ENCODE measurements at regions not wholly inside any gene's neighbourhood (a gene's known extent, or its start where the extent isn't known, plus 50 kb on each side); places are given as distances from the start of the nearest gene placed in this dataset.

DNA sequence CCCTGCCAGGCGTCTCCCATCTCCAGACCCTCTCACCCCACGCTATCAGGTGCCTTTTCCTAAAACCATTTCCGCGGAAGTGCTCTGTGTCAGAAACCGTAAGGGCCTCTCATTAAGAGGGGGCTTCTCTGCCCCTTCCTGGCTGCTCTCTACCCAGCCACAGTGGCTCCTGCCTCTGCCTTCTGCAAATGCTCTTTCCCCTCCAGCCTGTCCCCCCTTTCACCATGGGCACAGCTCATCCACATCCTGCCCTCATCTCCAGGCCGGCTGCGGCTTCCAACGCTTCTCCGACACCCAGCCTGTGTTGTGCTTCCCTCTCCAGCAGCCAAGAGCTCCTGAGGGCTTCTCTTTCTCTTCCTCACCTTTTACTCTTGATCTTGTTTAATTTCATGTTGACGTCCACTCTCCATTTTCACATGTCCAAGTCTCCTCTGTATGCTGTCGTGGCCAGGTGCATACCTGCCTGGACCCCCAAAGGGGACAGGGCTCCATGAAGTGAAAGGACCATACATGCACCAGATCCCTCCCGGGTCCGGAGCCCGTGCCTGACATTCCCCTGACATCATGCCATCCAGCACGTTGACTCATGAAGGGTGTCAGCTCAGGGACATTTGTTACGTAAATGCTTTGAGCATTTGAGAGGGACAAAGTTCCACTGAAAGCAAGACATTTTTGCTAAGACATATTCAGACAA is 306.5 kb downstream of the AJAP1 start:
- no peak for DNase-seq (ENCODE audit: low read depth)

DNA sequence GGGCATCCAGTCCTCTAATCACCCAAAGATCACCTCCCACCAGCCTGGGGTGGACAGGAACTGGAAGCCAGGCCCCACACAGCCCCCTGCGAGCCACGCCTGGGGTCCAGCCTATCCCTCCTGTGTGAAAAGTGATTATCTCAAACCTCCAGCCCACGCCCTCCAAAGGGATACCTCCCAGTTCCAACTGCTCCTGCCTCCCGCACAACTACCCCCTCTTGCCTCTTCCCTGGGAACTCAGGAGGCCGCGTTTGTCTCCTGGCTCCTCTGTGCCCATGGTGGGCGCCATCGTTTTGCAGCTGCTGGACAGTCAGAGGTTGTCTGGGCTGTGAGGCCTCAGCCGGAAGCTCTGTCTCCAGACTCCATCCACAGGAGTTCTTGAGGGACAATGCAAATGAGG is 305.9 kb downstream of the AJAP1 start:
- DNase-seq (ENCODE audit: low read depth): no peak

DNA sequence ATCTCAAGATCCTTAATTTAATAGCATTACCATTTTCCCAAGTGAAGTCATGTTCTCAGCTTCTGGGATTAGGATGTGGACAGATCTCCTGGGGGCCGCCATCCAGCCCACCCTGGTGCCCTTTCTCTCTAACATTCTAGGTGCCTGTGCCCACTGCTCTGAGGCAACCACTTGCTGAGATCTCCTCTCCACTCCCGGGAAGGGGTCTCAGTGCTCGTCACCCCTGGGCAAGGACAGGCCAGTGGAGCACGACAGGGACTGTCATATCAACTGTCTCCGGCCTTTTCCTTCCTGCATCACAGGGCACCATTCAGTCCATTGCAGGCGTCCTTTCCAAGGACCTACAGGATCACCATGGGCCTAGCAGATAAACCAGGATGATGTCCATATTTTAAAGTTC is 304.8 kb downstream of the AJAP1 start:
- no peak for DNase-seq (ENCODE audit: low read depth)

DNA sequence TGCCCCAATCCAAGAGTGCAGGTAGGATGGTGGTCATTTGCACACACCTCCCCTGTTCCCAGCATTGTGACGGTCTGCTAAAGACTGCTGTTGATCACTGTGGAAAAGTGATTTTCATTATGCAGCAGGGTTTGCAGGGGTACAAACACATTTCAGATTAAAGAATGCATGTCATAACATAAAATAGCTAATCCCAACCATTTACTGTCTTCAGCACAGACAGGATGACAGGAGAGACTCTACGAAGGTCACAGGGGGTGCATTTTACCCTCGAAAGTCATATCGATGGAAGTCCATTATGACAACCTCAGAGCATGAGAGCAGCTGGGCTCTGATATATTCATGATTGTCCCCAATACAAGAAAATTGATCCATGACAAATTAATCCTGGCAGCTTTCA is 302.6 kb downstream of the AJAP1 start:
- no peak for DNase-seq (ENCODE audit: low read depth)

DNA sequence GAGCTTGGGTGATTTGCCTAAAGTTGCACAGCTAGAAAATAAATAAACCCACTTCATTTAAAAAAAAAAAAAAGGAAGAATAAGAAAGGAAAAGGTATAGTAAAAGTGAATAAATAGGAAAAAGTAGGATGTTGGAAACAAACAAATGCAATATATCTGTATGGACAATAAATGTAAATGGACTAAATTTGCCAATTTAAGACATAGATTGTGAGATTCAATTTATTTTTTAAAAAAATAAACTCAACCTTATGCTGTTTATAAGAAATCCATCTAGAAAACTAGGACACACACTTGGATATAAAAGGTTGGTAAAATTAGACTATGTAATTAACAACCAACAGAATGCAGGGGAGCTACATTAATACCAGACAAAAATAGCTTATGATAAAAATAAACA is 300.0 kb downstream of the AJAP1 start:
- no peak for DNase-seq (ENCODE audit: low read depth)

DNA sequence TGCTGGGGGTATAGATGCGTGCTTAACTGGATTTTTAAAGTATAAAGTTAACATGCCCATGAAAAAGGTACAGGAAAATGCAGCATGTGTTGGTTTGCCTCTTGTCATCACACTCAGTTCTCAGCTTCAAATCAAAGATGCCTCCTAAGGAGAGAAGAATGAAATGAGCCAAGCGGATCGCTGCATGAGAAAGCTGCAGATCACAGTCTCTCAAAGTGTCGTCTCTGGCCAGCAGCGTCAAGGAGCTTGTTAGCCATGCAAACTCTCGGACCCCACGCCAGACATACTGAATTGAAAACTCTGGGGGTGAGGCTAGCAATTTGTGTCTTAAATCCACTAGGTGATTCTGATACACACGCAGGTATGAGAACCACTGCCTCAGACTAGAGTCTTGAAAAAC is 297.2 kb downstream of the AJAP1 start:
- DNase-seq (ENCODE audit: low read depth): no peak

DNA sequence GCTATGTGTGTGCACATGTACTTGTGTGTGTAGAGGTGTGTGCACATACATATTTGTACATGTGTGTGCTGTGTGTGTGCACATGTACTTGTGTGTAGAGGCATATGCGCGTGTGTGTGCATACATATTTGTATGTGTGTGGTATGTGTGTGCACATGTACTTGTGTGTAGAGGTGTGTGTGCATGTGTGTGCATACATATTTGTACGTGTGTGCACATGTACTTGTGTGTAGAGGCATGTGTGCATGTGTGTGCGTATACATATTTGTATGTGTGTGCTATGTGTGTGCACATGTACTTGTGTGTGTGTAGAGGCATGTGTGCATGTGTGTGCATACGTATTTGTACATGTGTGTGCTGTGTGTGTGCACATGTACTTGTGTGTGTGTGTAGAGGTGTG is 291.9 kb downstream of the AJAP1 start:
- DNase-seq (ENCODE audit: low read depth): no peak

DNA sequence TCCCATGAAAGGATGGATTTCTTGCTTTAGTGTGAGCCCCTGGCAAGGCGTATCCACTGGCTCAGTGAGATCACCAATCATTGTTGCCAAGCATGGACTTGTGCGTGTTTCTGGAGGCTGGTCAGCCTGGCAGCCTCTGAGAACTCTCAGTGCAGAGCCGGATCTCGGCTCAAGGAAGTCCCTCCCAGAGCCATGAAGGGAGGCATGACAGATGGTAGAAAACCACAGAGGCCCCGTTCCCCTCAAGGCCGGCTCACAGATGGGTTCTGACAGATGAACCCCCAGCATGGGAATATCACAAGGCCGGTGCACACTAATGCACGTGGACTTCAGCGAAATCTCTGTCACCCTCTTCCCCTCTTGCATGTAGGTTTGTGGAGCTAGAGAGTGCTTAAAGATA is 290.5 kb downstream of the AJAP1 start:
- no peak for DNase-seq (ENCODE audit: low read depth)

DNA sequence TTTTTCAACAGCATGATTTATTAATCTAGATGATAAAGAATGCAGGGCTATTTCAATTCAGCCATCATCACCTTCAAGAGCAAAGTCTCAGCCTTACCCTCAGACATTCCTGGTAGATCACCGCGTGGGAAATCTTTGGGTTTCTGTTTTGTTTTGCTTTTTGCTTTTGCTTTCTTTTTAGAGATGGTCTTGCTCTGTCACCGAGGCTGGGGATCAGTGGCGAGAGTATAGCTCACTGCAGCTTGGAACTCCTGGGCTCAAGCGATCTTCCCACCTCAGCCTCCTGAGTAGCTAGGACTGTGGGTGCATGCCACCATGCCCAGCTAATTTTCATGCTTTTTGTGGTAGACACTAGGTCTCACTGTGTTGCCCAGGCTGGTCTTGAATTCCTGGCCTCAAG is 289.7 kb downstream of the AJAP1 start:
- no peak for DNase-seq (ENCODE audit: low read depth)

DNA sequence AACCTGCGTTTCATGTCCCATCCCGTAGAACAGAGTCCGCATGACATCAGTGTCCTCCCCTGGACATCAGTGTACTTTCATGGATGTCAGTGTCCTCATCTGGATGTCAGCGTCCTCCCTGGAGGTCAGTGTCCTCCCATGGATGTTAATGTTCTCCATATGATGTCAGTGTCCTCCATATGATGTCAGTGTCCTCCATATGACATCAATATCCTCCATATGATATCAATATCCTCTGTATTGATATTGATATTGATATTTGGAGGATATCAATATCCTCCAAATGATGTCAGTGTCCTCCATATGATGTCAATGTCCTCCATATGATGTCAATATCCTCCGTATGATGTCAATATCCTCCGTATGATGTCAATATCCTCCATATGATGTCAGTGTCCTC is 284.9 kb downstream of the AJAP1 start:
- no peak for DNase-seq (ENCODE audit: low read depth)

DNA sequence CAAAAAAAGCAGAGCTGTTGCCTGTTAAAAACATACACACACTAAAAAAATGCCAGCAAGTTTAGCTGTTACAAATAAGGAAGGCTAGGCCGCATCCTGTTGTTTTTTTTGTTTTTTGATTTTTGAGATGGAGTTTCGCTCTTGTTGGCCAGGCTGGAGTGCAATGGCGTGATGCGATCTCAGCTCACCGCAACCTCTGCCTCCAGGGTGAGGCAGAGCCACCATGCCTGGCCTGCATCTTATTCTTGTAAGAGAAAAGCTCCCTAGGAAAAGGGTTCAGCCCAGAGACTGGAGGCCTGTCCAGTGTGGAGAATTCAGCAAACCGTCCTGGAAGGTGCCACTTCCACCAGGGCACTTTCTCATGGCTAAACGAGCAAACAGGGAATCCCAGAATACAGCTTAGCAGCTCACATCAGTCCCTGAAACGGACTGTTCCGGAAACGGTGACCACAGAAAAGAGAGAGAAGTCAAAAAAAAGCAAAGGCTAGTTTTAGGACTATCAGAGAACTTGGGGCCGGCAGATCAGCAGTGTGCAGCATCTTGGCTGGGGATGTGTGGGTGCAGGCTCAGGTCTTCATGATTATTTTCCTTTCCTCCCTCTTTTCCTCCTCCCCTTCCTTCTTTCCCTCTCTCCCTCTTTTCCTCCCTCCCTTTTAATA is 283.6 kb downstream of the AJAP1 start:
- no peak for DNase-seq (ENCODE audit: low read depth)

DNA sequence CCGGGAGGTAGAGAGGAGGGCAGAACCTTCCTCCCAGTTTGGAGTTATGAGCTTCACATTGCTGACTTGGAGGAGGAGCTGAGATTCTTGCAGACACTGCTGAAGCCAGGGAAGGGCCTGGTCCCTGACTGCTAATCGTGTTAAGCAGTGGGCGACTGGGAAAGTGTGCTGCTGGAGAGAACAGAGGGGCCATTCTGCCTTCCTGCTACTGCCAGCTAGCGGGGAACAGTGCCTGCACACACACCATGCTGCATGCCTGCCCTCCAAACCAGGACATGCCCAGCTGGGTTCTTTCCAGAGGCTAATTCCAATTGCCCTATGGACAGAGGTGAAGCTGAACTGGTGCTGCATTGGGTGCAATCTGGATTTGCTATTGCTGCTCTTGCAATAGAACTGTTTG is 281.4 kb downstream of the AJAP1 start:
- no peak for DNase-seq (ENCODE audit: low read depth)

DNA sequence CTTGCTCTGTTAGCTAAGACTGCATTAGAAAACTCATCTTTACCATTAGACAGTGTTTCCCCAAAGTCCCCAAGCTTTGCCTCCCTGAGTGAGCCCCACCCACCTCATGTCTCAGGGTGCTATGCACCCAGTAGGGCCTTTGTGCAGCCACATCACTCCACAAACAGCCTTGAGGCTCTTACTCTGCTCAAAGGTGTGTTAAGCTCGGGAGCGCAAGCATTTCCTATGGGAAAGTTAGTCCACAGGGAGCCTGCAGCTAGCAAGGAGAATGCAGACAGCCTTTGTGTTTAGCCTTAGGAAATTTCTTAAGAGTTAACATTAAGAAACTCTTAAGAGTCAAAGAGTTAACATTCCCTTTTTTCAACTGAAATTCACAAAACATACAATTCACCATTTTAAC is 278.8 kb downstream of the AJAP1 start:
- DNase-seq (ENCODE audit: low read depth): no peak

DNA sequence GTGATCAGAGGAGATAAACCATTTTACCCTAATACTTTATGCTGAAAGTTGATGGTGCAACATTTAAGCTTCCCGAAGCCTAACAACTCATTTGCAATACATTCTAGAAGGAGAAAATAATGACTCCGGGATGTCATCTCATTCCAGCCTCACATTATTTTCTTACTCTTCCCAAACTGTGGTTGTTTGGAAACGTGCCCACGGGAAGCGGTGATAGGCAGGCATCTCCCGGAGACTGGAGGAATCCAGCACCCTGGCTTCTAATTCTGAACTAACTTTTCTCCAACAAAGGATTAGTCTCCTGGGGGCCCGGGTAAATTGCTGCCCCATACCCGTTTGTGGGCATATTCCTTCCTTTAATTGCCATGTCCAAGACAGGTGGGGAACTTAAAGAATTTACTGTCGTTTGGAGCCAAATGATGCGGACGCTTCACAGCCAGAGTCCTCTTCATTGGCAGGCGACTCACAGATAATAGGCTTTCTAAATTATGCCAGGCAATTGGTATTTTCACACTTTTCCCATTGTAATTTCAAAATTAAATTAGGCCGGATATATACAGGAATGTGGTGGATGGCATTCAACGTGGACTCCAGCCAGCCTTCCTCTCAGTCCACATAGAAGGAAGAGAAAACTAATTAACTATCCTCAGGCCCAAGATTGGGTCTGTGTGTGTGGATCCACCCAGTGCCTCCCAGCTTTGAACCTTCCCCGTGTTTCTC is 278.1 kb downstream of the AJAP1 start:
- no peak for DNase-seq (ENCODE audit: low read depth)

DNA sequence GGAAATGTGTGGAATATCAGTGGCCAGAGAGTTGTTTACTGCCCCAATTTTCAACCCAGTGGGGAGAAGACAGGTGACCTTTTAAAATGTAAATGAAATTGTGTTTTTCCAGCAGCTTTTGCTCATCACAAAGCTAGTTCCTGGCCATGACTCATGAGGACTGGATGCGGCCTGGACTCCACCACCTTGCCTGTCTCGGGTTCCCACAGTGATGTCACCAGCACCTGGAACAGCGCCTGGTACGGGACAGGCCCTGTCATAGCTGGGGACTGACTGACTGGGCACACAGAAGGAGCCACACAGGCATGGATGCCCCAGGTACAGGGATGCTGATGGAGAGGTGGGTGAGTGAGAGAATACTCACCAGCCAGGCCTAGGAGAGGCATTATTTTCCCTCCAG is 277.1 kb downstream of the AJAP1 start:
- no peak for DNase-seq (ENCODE audit: low read depth)

DNA sequence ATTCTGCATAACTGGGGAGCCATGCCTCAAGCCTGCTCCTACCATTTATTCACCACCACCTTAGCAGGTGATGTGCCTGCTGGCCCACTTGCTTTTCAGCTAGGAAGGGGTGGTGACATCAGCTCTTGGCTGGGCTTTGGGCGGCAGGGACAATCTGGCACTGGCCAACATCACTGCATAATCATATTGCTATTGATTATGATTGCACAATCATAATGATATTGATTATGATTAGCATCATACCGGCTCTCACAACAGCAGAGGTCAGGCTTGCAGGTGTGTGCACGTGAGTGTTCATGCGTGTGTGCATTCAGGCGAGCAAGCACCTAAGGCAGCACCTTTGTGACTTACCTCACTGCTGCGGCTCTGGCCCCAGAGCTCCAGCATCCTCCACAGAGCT is 273.8 kb downstream of the AJAP1 start:
- no peak for DNase-seq (ENCODE audit: low read depth)

DNA sequence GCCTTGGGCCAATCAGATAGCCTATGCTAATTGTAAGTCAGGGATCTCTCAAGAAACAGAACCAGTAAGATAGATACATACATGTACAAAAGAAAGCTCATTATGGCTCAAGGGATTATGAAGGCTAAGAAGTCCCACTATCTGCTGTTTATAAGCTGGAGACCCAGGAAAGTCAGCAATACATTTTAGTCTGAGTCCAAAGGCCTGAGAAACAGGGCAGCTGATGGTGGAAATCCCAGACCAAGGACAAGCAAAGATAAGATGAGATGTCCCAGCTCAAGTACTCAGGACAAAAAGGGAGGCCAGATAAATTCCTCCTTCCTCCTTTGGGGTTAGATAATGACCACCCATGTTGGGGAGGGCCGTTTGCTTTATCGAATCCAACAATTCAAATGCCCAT is 269.9 kb downstream of the AJAP1 start:
- no peak for DNase-seq (ENCODE audit: low read depth)

DNA sequence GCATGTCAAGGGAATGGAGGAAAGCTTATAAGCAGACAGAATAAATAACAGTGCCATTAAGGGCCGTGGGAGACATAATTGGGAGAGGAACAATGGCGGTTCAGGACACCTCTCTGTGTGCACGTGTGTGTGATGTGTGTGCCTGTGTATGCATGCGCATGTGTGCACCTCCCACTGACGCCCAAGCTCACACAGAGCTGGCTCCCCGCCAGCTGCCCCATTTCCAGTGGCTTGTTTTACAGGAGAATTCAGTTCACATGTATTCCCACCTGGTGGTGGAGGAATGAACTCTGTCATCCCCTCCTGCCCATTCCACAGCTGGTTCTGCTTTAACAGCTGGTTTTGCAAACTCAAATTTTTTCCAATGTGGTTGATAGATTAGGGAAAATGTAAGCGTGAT is 262.2 kb downstream of the AJAP1 start:
- no peak for DNase-seq (ENCODE audit: low read depth)

DNA sequence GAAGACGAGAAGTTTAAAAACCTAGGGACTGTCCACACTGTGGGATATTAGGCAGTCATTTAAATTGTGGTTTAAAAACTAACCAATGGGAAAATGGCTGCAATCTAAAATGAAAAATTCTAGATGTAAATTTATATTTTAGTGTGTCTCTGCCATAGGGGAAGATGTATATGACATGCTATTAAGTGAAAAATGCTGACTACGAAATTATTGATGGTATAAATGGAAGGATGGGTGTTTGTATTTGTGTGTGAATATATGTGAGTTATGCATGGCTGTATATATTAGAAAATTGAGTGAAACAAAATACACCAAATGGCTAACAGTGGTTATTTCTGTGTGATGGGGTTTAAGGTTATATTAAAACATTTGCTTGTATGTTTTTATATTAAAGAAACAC is 260.7 kb downstream of the AJAP1 start:
- no peak for DNase-seq (ENCODE audit: low read depth)

DNA sequence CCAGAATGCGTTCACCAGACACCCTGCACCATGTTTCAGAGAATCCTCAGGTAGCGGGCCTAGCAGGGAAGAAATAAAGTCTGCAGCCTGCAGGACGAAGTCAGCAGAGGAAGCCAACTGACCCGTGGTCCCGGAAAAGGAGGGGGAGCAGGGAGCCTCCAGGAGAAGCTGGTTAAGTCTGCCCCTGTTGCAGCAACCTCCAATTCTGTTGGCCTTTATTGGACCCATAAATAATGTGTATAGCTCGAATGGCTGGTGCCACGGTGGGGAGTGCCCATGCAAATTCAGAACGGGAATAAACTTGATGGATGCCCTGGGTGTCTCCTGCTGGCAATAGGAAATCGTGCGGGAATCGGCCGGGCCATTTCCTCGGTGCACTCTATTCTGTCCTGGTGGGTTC is 254.1 kb downstream of the AJAP1 start:
- DNase-seq (ENCODE audit: low read depth): no peak

DNA sequence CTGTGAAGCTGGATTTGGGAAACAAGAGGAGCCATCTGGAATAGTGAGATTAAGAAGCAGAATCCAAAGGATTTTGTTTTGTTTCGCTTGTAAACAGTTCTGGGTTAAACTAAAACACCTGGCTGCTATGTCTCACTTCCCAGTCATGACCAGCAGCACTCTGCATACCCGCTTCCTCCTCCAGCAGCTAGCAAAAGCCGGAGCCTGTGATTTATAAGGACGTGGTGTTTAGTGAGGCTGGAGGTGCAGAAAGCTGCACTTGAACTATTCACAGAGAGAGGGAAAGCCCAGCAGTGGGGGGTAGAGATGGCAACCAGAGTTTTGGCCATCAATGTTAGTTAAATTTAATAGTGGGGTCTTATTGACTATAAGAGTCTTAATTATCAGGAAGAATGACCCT is 240.2 kb downstream of the AJAP1 start:
- no peak for DNase-seq (ENCODE audit: low read depth)

DNA sequence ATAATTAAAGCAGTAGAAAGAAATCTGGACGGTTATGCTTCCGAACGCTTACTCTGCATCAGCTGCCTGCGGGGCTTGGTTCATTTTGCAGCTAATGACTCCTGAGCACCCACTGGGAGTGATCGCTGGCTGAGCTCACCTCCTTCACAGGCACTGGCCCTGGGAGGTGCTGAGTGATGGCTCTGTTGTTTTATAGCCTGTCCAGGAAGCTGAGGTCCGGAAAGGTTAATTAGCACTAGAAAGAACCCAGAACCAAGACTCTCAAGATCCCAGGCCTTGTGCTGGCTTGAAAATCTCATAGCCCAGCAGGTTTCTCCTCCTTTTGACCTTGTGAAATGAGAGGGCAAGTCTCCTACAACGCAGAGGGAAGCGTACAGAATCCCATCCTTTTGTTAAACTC is 226.2 kb downstream of the AJAP1 start:
- DNase-seq (ENCODE audit: low read depth): no peak

DNA sequence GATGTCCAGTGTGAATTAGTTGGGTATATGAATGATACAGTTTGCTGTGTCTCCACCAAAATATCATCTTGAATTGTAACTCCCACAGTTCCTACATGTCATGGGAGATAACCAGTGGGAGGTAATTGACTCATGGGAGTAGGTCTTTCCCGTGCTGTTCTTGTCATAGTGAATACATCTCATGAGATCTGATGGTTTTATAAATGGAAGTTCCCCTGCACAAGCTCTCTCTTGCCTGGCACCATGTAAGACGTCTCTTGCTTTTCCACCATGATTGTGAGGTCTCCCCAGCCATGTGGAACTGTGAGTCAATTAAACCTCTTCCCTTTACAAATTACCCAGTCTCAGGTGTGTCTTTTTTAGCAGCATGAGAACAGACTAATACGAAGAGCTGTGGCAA is 223.0 kb downstream of the AJAP1 start:
- no peak for DNase-seq (ENCODE audit: low read depth)

DNA sequence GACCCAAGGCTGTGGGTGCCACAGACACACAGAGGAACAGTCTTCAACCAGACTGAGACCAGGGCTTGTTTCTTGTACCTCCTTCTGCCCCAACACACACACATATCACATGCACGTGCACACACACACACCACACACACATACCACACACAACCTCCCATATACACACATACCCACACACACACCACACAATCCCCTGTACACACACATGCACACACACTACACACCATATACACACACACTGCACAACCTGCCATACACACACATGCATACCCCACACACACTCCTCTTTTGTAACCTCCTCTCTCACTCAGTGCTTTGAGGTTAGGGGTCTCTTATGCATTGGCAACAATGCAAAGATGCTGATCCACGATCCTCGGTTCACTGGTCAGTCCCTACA is 217.0 kb downstream of the AJAP1 start:
- DNase-seq (ENCODE audit: low read depth): no peak
